ENCODE measurements at regions not wholly inside any gene's neighbourhood (a gene's known extent, or its start where the extent isn't known, plus 50 kb on each side); places are given as distances from the start of the nearest gene placed in this dataset.

DNA sequence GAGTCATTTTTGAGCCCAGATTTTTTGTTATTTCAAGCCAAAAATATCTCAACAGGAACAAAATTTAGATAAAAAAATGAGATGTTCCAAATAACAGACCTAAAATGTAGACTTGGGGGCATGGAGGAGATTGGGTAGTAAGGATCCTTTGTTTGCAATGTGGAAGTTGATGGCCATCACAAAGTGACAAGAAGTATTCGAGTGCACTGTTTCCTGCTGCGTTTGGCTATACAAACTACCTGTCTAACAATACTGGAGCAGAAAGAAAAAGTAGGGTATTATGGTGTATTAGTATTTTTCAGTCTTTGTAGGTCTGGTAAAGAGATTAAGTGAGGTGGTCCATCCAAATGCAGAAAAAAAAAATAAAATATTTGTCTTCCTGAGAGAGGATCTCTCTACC is 284.2 kb downstream of the C3orf38 start:
- H3K4me3 ChIP-seq (ENCODE audit: low read length in 3 of 3): no peak overlapping the region
- H3K27ac ChIP-seq (ENCODE audit: low read depth, low read length): no peak overlapping the region

GRCh38 chr3:88440701-88441100 is 290.9 kb downstream of the C3orf38 start:
- no peak overlapping the region for H3K27ac ChIP-seq (ENCODE audit: low read depth, low read length)

More for the DNA sequence above, 284.2 kb downstream of the C3orf38 start:
- no peaks in the 10 kb centered on the region for H3K27me3 ChIP-seq (ENCODE audit: control insufficient read depth in 3 of 3, insufficient read depth in 3 of 3, low read length in 3 of 3)
- no peaks in the 10 kb centered on the region for H3K9me3 ChIP-seq (ENCODE audit: control insufficient read depth in 3 of 3, low read length in 3 of 3)
- H3K36me3 ChIP-seq (ENCODE audit: control insufficient read depth in 3 of 3, insufficient read depth in 3 of 3, low read length in 3 of 3): no peaks in the 10 kb centered on the region
- H3K9ac ChIP-seq (ENCODE audit: low read depth in 1 of 3, low read length in 3 of 3): no peak overlapping the region
- H3K4me1 ChIP-seq (ENCODE audit: control insufficient read depth in 3 of 3, insufficient read depth in 3 of 3, low read length in 3 of 3): no peaks in the 10 kb centered on the region

GRCh38 chr3:88443066-88443465 is 293.3 kb downstream of the C3orf38 start:
- H3K36me3 ChIP-seq (ENCODE audit: control insufficient read depth in 3 of 3, insufficient read depth in 3 of 3, low read length in 3 of 3): no peaks in the 10 kb centered on the region
- no peak overlapping the region for H3K27ac ChIP-seq (ENCODE audit: low read depth, low read length)
- no peaks in the 10 kb centered on the region for H3K9me3 ChIP-seq (ENCODE audit: control insufficient read depth in 3 of 3, low read length in 3 of 3)
- no peaks in the 10 kb centered on the region for H3K4me1 ChIP-seq (ENCODE audit: control insufficient read depth in 3 of 3, insufficient read depth in 3 of 3, low read length in 3 of 3)
- H3K27me3 ChIP-seq (ENCODE audit: control insufficient read depth in 3 of 3, insufficient read depth in 3 of 3, low read length in 3 of 3): no peaks in the 10 kb centered on the region
- H3K9ac ChIP-seq (ENCODE audit: low read depth in 1 of 3, low read length in 3 of 3): no peak overlapping the region
- H3K4me3 ChIP-seq (ENCODE audit: low read length in 3 of 3): no peak overlapping the region

More at GRCh38 chr3:88440701-88441100, 290.9 kb downstream of the C3orf38 start:
- no peak overlapping the region for H3K4me3 ChIP-seq (ENCODE audit: low read length in 3 of 3)
- H3K9ac ChIP-seq (ENCODE audit: low read depth in 1 of 3, low read length in 3 of 3): no peak overlapping the region
- no peaks in the 10 kb centered on the region for H3K36me3 ChIP-seq (ENCODE audit: control insufficient read depth in 3 of 3, insufficient read depth in 3 of 3, low read length in 3 of 3)
- no peaks in the 10 kb centered on the region for H3K9me3 ChIP-seq (ENCODE audit: control insufficient read depth in 3 of 3, low read length in 3 of 3)
- H3K4me1 ChIP-seq (ENCODE audit: control insufficient read depth in 3 of 3, insufficient read depth in 3 of 3, low read length in 3 of 3): no peaks in the 10 kb centered on the region
- no peaks in the 10 kb centered on the region for H3K27me3 ChIP-seq (ENCODE audit: control insufficient read depth in 3 of 3, insufficient read depth in 3 of 3, low read length in 3 of 3)

DNA sequence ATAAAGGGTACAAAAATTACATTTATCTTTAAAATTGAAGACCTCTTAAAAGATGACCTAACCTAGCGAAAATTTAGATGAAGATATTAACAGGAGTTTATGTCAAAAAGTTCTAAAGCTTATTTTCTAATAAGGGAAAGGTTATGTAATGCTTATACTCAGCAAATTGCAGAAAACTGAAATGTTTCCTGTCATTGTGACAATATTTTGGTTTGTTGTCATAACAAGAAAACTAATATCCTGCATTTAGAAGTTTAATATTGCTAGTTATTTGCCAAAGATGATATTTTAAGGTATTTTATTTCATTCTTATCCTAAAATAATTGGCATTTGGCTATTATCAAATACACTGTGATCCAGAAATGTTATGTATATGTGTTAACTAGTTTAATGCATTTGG is 294.5 kb downstream of the C3orf38 start:
- Histone ChIP-seq H3K36me3 (ENCODE audit: control insufficient read depth in 3 of 3, insufficient read depth in 3 of 3, low read length in 3 of 3) (no peaks in the 10 kb centered on the region), H3K4me1 (ENCODE audit: control insufficient read depth in 3 of 3, insufficient read depth in 3 of 3, low read length in 3 of 3) (no peaks in the 10 kb centered on the region), H3K9me3 (ENCODE audit: control insufficient read depth in 3 of 3, low read length in 3 of 3) (no peaks in the 10 kb centered on the region), H3K27ac (ENCODE audit: low read depth, low read length) (no peak overlapping the region), H3K27me3 (ENCODE audit: control insufficient read depth in 3 of 3, insufficient read depth in 3 of 3, low read length in 3 of 3) (no peaks in the 10 kb centered on the region), H3K4me3 (ENCODE audit: low read length in 3 of 3) (no peak overlapping the region), H3K9ac (ENCODE audit: low read depth in 1 of 3, low read length in 3 of 3) (no peak overlapping the region)

DNA sequence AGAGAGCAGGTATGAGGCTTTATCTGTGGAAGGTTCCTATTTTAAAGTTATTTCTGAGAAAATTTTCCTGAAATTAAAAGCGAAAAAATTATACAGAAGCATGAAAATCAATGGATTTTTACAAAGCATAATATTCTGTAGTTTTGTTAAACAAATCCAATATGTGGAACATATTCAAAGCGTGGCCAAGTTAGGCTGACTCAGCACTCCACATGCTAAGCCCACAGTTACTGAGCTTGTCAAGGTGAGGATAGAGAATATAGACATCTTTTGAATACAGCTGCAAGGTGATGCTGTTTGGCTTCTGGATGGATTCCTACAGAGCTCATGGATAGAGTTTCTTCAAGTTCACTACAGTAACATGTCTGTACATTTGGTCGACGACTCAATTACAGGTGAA is 302.5 kb downstream of the C3orf38 start:
- no peaks in the 10 kb centered on the region for H3K27me3 ChIP-seq (ENCODE audit: control insufficient read depth in 3 of 3, insufficient read depth in 3 of 3, low read length in 3 of 3)
- H3K4me1 ChIP-seq (ENCODE audit: control insufficient read depth in 3 of 3, insufficient read depth in 3 of 3, low read length in 3 of 3): no peaks in the 10 kb centered on the region
- no peaks in the 10 kb centered on the region for H3K9me3 ChIP-seq (ENCODE audit: control insufficient read depth in 3 of 3, low read length in 3 of 3)
- no peak overlapping the region for H3K9ac ChIP-seq (ENCODE audit: low read depth in 1 of 3, low read length in 3 of 3)
- H3K4me3 ChIP-seq (ENCODE audit: low read length in 3 of 3): no peak overlapping the region
- H3K27ac ChIP-seq (ENCODE audit: low read depth, low read length): no peak overlapping the region
- no peaks in the 10 kb centered on the region for H3K36me3 ChIP-seq (ENCODE audit: control insufficient read depth in 3 of 3, insufficient read depth in 3 of 3, low read length in 3 of 3)

GRCh38 chr3:88460369-88460768 is 310.6 kb downstream of the C3orf38 start:
- H3K4me3 ChIP-seq (ENCODE audit: low read length in 3 of 3): no peak overlapping the region
- no peaks in the 10 kb centered on the region for H3K36me3 ChIP-seq (ENCODE audit: control insufficient read depth in 3 of 3, insufficient read depth in 3 of 3, low read length in 3 of 3)
- H3K27ac ChIP-seq (ENCODE audit: low read depth, low read length): no peak overlapping the region
- no peak overlapping the region for H3K9ac ChIP-seq (ENCODE audit: low read depth in 1 of 3, low read length in 3 of 3)
- H3K9me3 ChIP-seq (ENCODE audit: control insufficient read depth in 3 of 3, low read length in 3 of 3): no peaks in the 10 kb centered on the region
- no peaks in the 10 kb centered on the region for H3K4me1 ChIP-seq (ENCODE audit: control insufficient read depth in 3 of 3, insufficient read depth in 3 of 3, low read length in 3 of 3)
- no peaks in the 10 kb centered on the region for H3K27me3 ChIP-seq (ENCODE audit: control insufficient read depth in 3 of 3, insufficient read depth in 3 of 3, low read length in 3 of 3)

DNA sequence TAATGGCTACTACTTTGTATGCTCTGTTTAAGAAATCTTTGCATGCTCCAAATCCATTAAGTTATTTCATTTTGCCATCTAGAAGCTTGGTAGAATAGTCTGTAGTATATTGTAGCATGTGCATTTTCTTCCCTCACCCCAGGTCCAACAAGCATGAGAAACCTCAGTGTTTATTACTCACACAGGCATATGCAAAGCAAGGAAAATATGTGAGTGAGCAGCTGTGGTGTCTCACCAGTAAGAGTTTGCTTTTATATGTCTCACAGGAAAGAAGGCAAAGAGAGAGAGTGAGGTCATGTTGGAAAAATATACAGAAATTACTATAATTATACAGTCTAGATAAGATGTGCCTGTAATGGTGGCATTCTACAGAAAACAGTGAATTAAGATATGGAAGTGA is 312.5 kb downstream of the C3orf38 start:
- H3K36me3 ChIP-seq (ENCODE audit: control insufficient read depth in 3 of 3, insufficient read depth in 3 of 3, low read length in 3 of 3): no peaks in the 10 kb centered on the region
- H3K27ac ChIP-seq (ENCODE audit: low read depth, low read length): no peak overlapping the region
- no peaks in the 10 kb centered on the region for H3K27me3 ChIP-seq (ENCODE audit: control insufficient read depth in 3 of 3, insufficient read depth in 3 of 3, low read length in 3 of 3)
- no peak overlapping the region for H3K4me3 ChIP-seq (ENCODE audit: low read length in 3 of 3)
- H3K9ac ChIP-seq (ENCODE audit: low read depth in 1 of 3, low read length in 3 of 3): no peak overlapping the region
- no peaks in the 10 kb centered on the region for H3K4me1 ChIP-seq (ENCODE audit: control insufficient read depth in 3 of 3, insufficient read depth in 3 of 3, low read length in 3 of 3)
- no peaks in the 10 kb centered on the region for H3K9me3 ChIP-seq (ENCODE audit: control insufficient read depth in 3 of 3, low read length in 3 of 3)

- Histone ChIP-seq H3K27ac (ENCODE audit: low read depth, low read length) (no peak overlapping the region), H3K9ac (ENCODE audit: low read depth in 1 of 3, low read length in 3 of 3) (no peak overlapping the region), H3K4me3 (ENCODE audit: low read length in 3 of 3) (no peak overlapping the region), H3K27me3 (ENCODE audit: control insufficient read depth in 3 of 3, insufficient read depth in 3 of 3, low read length in 3 of 3) (no peaks in the 10 kb centered on the region), H3K36me3 (ENCODE audit: control insufficient read depth in 3 of 3, insufficient read depth in 3 of 3, low read length in 3 of 3) (no peaks in the 10 kb centered on the region), H3K9me3 (ENCODE audit: control insufficient read depth in 3 of 3, low read length in 3 of 3) (no peaks in the 10 kb centered on the region), H3K4me1 (ENCODE audit: control insufficient read depth in 3 of 3, insufficient read depth in 3 of 3, low read length in 3 of 3) (no peaks in the 10 kb centered on the region)
Observed at GRCh38 chr3:88467191-88467590, 317.4 kb downstream of the C3orf38 start.

GRCh38 chr3:88469216-88469615 is 319.5 kb downstream of the C3orf38 start:
- H3K9ac ChIP-seq (ENCODE audit: low read depth in 1 of 3, low read length in 3 of 3): no peak overlapping the region
- H3K27me3 ChIP-seq (ENCODE audit: control insufficient read depth in 3 of 3, insufficient read depth in 3 of 3, low read length in 3 of 3): no peaks in the 10 kb centered on the region
- no peak overlapping the region for H3K27ac ChIP-seq (ENCODE audit: low read depth, low read length)
- no peaks in the 10 kb centered on the region for H3K9me3 ChIP-seq (ENCODE audit: control insufficient read depth in 3 of 3, low read length in 3 of 3)
- no peaks in the 10 kb centered on the region for H3K36me3 ChIP-seq (ENCODE audit: control insufficient read depth in 3 of 3, insufficient read depth in 3 of 3, low read length in 3 of 3)
- H3K4me3 ChIP-seq (ENCODE audit: low read length in 3 of 3): no peak overlapping the region
- no peaks in the 10 kb centered on the region for H3K4me1 ChIP-seq (ENCODE audit: control insufficient read depth in 3 of 3, insufficient read depth in 3 of 3, low read length in 3 of 3)

GRCh38 chr3:88478460-88478859 is 328.7 kb downstream of the C3orf38 start:
- no peak overlapping the region for H3K4me3 ChIP-seq (ENCODE audit: low read length in 3 of 3)
- H3K27me3 ChIP-seq (ENCODE audit: control insufficient read depth in 3 of 3, insufficient read depth in 3 of 3, low read length in 3 of 3): no peaks in the 10 kb centered on the region
- no peaks in the 10 kb centered on the region for H3K9me3 ChIP-seq (ENCODE audit: control insufficient read depth in 3 of 3, low read length in 3 of 3)
- no peaks in the 10 kb centered on the region for H3K36me3 ChIP-seq (ENCODE audit: control insufficient read depth in 3 of 3, insufficient read depth in 3 of 3, low read length in 3 of 3)
- H3K27ac ChIP-seq (ENCODE audit: low read depth, low read length): no peak overlapping the region
- H3K4me1 ChIP-seq (ENCODE audit: control insufficient read depth in 3 of 3, insufficient read depth in 3 of 3, low read length in 3 of 3): no peaks in the 10 kb centered on the region
- no peak overlapping the region for H3K9ac ChIP-seq (ENCODE audit: low read depth in 1 of 3, low read length in 3 of 3)

GRCh38 chr3:88480822-88481221 is 331.1 kb downstream of the C3orf38 start:
- Histone ChIP-seq H3K4me1 (ENCODE audit: control insufficient read depth in 3 of 3, insufficient read depth in 3 of 3, low read length in 3 of 3) (no peaks in the 10 kb centered on the region), H3K9ac (ENCODE audit: low read depth in 1 of 3, low read length in 3 of 3) (no peak overlapping the region)

More at GRCh38 chr3:88480822-88481221, 331.1 kb downstream of the C3orf38 start:
- H3K4me3 ChIP-seq (ENCODE audit: low read length in 3 of 3): no peak overlapping the region
- no peaks in the 10 kb centered on the region for H3K9me3 ChIP-seq (ENCODE audit: control insufficient read depth in 3 of 3, low read length in 3 of 3)
- no peak overlapping the region for H3K27ac ChIP-seq (ENCODE audit: low read depth, low read length)
- H3K36me3 ChIP-seq (ENCODE audit: control insufficient read depth in 3 of 3, insufficient read depth in 3 of 3, low read length in 3 of 3): no peaks in the 10 kb centered on the region
- no peaks in the 10 kb centered on the region for H3K27me3 ChIP-seq (ENCODE audit: control insufficient read depth in 3 of 3, insufficient read depth in 3 of 3, low read length in 3 of 3)

All from skeletal muscle tissue (tissue), 3 donors.